Left forelimb (tissue), 1 donor: ENCODE measurements at regions not wholly inside any gene's neighbourhood (a gene's known extent, or its start where the extent isn't known, plus 50 kb on each side); places are given as distances from the start of the nearest gene placed in this dataset.
"Not testable (repeated sequence)": the region's sequence is repeated elsewhere in the genome, so short reads cannot be mapped to it uniquely, and the experiment has no call there.

Source experiments
- DNase-seq: peaks from one replicate; pipeline ENCODE4 v3.0.0-alpha.2; 2018; ENCODE audit warnings: low spot score

DNA sequence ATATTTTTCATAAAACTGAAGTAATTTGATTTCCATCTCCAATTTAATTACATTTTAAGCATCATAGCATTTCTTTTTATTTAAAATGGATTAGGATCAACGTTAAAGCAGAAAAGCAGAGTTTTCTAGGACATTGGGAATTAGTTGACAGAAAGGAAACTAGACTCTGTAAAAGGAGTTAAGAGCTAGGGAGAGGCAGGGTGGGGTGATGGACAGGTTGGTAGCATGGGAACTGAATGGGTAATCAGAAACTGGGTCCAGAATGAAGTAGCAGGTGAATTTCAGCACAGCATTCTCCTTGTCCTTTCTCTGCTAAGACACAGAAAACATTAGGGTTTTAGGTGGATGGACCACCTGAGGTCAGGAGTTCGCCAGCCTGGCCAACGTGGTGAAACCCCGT, 97.6 kb downstream of the ANAPC4 start:
- DNase-seq: no peak

DNA sequence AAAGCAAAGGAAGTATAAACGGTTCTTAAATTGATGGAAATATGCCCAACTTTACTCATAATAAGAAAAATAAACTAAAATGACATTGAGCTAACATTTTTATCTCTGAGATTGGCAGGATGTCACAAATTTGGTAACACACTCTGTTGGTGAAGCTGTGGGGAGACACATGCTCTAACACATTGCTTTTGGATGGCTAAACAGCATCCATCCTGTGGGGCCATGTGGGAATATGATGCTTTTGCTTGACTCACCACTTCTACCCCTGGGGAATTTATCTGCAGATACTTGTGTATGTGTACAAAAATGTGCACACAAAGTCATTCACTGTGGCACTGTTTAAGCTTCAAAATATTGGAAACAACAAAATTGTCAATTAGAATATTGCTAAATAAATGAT, 100.2 kb downstream of the ANAPC4 start:
- DNase-seq: no peak

DNA sequence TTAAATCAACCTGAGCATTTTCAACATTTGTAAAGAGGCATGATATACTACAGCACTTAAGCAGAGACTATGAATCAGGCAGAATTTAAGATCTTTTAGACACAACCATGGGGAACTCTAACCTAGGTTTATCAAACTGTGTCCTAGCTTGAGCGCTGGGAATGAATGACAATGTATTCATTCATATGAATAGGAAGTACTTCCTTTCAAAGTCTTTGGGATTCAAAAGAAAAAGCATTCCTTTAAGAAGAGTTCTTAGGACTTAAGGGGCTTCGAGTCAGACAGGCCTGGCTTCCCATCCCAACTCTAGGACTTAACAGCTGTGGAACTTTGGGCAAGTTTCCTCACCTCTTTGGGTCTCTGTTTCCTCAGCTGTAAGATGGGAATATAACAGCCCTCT, 104.6 kb downstream of the ANAPC4 start:
- no peak for DNase-seq

DNA sequence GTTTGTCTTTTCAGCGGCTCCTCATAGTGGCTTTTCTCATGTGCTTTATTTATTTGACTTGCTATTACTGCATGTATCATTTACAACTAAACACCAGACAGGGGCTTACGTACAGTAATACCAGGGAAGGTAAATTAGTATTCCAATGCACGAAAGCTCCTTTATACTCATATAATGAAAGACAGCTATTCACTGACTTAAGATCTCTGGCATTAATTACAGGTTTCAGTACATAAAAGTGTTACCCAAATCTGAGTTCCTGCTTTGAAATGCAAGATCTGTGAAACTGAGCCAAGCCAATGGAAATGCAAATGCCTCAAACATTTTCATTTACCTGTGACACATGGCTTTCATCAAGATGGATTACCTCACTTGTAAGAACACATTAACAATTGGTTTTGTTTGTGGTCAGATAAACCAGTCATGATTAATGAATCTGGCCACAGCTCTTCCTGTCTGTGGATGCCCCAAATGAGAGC, 107.2 kb downstream of the ANAPC4 start:
- no peak for DNase-seq

DNA sequence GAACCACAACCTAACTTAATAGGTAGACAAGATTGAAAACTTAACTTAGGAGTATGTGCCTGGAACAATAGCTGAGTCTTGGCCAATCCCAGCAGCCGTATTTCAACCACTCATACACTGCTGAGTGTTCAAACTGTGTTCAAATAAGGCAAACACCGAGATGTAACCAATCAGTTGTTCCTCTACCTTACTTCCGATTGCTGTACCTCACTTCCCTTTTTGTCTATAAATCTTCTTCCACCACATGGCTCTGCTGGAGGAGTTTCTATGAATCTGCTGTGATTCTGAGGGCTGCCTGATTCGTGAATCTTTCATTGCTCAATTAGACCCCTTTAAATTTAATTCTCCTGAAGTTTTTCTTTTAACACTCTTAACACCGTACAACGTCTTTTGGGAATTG, 108.0 kb downstream of the ANAPC4 start:
- DNase-seq: no peak

DNA sequence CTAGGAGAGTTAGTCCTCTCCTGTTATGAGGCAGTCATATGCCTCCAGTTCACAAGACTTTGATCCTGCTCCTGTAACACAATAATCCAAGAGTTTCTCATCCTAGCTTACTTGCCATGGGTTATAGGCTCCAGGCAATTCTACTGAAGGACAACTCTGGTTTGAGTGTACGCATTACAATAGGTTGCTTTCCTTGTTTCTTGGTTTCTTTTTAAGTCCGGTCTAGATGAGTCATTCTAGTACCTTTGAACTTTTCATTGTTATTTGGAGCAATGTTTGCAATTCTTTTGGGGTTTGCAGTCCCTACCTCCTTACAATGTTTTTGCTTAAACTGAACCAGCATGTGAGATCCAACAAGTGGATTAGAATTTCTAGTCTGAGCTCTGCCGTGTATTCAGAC, 109.1 kb downstream of the ANAPC4 start:
- no peak for DNase-seq

DNA sequence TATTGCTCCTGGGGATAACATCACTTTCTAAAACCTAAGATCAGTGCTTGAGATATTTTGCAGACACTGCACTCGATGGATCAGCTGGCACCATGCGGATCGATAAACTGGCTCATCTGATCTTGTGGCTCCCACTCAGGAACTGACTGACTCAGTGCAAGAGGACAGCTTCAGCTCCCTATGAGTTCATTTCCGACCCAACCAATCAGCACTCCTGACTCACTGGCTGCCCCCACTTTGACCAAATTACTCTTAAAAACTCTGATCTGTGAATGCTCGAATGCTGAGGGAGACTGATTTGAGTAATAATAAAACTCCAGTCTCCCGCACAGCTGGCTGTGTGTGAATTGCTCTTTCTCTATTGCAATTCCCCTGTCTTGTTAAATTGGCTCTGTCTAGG, 110.1 kb downstream of the ANAPC4 start:
- no peak for DNase-seq

DNA sequence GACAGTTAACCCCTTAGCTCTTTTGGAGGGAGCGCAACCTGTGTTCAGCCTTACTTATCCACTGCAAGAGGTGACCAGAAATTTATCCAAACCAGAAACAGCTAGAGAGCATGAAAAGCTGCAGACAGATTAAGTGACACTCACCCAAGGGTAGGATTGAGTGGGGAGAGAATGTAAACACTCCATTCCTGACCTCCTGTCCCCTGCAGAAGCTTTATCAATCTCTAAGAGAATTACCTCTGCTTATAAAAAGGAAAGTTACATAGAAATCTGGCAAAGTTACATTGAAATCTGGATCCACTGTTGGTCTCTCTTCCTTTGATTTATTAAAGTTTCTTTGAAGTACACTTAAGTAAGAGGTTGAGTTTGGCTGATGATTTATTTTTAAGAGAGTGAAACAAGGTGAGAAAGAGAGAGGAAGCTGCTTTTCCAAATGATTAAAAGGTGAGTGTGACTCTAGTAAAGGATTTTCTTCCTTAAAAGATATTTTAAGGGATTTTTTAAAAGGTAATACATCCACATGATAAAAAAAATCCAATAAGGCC, 112.3 kb downstream of the ANAPC4 start:
- no peak for DNase-seq

DNA sequence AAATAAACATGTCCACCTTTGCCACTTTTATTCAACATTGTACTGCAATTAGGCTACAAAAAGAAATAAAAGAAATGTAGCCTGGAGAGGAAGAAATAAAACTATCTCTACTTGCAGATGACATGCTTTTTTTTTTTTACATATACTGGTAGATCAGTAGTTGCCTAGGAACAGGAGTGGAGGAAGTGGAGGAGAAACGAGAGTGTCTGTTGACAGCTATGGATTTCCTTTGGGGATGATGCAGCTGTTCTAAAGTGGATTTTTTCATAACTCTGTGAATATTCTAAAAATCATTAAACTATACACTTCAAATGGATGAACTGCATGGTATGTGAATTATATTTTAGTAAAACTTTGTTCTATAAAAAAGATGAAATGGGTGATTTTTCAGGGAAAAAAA, 116.4 kb downstream of the ANAPC4 start:
- DNase-seq: no peak

DNA sequence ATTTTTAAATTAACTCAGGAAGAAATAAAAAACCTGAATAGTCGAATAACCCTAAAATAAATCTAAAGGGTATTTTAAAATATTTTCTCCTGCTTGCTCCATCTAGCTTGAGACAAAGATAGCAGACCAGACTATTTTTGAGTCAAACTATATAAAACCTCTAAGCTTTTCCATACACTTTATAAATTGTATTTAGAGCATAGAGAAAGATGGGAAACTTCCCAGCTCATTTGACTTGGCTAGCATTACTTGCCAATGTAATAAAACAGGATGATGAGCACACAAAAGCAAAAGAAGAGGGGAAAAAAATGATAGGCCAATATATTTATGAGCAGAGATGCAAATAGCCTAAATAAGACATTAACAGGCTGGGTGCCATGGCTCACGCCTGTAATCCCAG, 117.1 kb downstream of the ANAPC4 start:
- no peak for DNase-seq

DNA sequence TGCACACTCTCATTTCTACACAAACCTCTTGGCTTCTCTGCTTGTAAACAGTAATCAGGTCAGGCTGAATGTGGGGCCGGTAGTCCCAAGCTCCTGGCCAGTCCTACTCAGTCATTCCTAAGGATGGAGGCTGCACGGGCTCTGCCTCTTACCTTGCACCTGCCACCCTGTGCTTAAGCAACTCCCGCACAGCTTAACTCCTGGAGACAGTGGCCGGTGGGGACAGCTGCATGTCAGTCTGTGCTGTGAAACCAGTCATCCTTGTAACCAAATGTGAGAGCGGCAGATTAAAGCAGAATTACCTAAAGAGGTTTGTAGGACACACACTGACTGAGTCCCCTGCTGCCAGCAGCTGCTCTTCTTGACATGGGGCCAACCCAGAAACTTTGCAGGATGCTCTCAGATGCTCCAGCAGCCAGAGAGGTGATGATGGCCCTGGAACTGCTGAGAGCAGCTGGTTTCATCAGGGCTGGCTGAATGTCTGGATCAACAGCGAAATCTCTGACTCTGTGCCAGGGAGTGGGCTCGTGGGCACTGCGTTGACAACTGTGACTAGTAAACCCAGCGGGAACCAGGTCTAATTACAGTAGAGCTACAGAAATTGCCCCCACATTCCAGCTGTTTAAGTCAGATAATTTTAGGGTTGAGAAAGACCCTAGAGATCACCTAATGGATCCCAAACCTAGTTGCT, 123.7 kb downstream of the ANAPC4 start:
- peak; percentile 71 for DNase-seq

DNA sequence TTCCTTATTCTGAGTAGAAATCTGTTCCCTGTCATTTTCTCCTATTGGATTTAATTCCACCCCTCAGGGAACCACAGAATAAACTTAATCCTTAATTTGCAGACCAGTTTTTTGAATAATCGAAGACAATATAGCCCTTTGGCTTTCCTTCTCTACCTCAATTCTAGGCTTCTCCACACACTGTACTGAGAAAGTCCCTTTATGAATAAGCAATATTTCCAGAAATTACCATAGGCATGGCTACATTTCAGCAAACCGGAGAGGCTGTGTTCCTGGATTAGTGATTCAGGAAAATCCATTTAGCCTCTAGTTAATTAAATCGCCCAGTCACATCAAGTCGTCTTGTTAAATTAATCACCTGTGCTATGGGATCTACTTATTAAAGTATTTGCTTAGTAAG, 125.1 kb downstream of the ANAPC4 start:
- no peak for DNase-seq

DNA sequence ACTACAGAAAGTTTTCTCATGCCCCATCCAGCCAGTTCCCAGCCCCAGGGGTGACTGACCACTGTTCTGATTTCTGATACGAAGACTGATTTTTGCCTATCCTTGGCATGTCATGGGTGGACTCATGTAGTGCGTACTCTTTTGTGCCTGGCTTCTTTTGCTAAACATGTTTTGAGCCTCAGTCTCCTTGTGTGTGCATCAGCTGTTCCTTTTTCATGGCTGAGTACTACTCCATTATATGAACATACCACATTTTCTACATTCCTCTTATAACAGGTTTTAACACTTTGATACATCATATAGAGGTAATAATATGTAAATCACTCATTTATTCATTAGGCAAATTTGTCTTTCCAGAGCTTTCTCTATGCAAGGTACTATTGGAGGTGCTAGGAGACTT, 126.7 kb downstream of the ANAPC4 start:
- no peak for DNase-seq

DNA sequence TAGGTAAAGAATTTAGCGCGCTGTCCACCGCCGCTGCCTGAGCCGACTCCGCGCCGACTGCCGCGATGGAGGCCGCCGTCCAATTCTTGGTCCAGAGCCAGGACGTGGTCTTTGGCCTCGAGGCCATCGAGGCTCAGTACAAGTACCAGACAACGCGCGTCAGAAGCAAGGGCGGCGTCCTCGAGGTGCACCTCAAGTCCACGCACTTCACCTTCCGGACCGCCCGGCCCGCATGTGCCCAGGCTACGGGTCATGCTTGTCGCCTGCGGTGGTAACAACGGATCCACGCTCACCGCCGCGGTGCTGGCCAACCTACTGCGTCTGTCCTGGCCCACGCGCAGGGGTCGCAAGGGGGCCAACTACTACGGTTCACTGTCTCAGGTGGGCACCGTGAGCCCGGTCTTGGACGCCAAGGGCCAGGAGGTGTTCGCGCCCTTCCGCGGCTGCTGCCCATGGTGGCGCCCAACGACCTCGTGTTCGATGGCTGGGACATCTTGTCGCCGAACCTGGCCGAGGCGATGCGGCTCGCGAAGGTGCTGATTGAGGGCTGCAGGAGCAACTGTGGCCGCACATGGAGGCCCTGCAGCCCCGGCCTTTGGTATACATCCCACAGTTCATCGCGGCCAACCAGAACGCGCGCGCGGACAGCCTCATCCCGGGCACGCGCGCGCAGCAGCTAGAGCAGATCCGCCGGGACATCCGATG, 128.0 kb downstream of the ANAPC4 start:
- DNase-seq: no peak

DNA sequence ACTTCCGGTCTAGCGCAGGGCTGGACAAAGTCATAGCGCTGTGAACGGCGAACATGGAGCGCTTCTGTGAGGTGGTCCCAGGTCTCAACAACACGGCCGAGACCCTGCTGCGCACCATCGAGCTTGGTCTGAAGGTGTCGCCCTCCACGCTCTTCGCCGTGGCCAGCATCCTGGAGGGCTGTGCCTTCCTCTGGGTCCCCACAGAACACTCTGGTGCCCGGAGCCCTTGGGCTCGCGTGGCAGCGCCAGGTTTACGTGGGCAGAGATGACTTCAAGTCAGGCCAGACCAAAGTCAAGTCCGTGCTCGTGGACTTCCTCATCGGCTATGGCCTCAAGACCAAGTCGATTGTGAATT, 128.6 kb downstream of the ANAPC4 start:
- DNase-seq: no peak

DNA sequence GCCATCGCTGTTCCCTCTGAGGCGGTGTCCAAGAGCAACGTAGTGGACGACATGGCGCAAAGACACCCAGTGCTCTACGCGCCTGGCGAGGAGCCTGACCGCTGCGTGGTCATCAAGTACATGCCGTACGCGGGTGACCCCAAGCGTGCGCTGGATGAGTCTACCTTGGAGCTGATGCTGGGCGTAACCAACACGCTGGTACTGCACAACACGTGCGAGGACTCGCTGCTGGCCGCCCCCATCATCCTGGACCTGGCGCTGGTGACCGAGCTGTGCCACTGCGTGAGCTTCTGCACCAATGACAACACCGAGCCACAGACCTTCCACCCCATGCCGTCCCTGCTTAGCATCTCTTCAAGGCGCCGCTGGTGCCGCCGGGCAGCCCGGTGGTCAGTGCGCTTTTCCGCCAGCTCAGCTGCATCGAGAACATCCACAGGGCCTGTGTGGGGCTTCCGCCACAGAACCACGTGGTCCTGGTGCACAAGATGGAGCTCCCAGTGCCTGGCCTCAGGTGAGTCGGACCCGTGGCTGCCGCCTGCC, 129.0 kb downstream of the ANAPC4 start:
- DNase-seq: no peak

DNA sequence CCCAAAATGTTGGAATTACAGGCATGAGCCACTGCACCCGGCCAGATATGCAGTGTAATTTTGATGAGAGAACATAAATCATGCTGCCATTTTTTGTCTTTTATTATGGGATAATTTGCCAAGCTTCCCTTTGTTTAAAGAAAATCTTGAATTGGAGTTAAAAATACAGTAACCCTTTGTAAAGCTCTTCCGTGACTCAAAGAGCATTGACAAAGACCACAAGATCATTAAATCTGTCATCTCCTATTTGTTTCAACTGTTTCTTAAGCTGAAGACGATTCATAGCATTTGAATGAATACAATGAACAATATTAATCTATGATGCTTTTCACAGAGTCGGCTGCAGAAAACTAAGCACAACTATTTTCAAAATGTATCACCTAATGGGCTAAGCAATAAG, 132.6 kb downstream of the ANAPC4 start:
- DNase-seq: no peak

DNA sequence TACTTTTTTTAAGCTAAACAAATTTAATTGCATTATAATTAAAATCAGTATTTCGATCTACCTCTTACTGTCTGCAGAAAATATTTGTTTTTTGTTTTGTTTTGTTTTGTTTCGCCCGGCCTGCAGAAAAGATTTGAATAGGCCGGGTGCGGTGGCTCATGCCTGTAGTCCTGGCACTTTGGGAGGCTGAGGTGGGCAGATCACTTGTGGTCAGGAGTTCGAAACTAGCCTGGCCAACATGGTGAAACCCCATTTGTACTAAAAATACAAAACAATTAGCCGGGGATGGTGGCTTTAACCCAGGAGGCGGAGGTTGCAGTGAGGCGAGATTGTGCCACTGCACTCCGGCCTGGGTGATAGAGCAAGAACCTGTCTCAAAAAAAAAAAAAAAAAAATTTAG, 134.8 kb downstream of the ANAPC4 start:
- DNase-seq: not testable (repeated sequence)

DNA sequence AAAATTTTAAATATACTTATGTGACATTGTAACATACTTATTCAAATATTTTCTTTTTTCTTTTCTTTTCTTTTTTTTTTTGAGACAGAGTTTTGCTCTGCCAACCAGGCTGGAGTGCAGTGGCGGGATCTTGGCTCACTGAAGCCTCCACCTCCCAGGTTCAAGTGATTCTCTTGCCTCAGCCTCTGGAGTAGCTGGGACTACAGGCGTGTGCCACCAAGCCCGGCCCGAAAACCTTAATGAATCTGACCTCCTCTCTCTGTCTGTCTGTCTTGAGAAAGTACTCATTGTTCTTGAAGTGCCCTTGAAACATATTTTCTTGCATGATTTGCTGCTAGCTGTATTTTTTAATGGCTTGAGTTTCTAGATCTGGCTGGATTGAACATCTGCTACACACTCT, 136.8 kb downstream of the ANAPC4 start:
- no peak for DNase-seq

DNA sequence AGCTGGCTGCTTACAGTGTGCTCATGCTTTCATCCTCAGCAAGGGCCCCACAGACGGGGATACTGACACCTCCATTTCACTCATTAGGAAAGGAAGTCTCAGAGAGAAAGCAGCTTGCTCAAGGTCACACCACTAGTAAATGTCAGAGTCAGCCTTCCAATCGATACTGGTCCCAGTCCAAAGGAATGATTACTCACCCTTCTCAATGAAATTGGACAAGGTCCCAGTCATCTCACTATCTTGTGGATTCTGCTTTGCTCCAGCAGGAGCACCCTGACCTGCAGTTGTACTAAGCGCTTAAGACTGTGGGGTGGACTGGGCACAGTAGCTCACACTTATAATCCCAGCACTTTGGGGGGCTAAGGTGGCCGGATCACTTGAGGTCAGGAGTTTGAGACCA, 132.2 kb upstream of the SLC34A2 start:
- DNase-seq: no peak

DNA sequence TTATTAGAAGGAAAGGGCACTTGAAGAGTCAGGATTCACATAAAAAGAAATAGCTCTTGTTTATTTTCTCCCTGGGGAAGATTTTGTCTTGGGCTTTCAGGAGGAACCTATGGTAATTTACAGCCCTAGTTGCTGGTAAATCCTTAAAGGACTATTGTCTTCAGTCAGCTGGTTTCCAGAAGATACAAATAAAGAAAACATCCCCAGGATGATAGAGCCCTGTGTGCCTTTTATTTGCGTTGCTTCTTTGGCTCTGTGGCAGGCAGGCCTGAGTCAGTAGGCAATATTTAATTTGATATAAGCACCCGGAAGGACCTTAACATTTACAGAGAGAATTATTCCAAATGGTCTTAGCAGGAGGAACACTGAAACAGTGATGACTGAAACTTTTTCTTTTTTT, 131.0 kb upstream of the SLC34A2 start:
- no peak for DNase-seq

DNA sequence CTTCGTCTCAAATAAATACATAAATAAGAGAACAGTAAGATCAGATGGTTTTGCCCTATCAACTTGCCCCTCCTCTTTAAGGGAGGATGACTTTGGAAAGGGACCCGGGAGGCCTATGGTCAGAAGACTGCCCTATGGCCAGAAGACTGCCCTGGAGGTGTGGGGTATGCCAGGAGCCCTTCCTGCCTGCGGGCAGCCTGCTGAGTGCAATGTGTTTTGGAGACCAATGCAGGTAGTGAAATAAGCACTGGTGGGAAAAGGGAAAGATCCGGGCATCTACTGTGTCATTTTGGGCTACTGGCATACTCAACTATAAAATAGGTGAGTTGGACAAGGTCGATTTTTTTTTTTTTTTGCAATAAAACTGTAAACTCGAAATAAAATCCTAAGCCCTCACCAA, 129.8 kb upstream of the SLC34A2 start:
- no peak for DNase-seq

DNA sequence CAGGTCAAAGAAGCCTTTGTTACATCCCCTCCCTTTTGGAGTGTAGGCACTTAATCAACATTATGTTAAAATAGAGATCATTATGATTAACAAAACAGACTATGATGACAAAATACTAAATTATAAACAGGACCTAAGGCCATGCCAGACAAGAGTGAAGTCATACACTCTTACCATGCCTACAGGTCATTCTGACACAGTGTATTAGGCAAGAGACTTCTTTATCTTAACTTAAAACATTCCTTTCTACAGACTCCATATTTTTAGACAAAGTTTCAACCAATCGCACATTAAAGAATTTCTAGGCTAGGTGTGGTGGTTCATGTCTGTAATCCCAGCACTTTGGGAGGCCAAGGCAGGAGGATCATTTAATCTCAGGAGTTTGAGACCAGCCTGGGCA, 128.6 kb upstream of the SLC34A2 start:
- no peak for DNase-seq
